Astrocyte of the hippocampus (primary cell): ENCODE measurements at regions not wholly inside any gene's neighbourhood (a gene's known extent, or its start where the extent isn't known, plus 50 kb on each side); places are given as distances from the start of the nearest gene placed in this dataset.
A peak's percentile ranks its signal among the peaks of the same experiment; 100 is the strongest.
"Not testable (repeated sequence)": the region's sequence is repeated elsewhere in the genome, so short reads cannot be mapped to it uniquely, and the experiment has no call there.

Experiments used
- DNase-seq: peaks from one replicate; pipeline ENCODE4 v3.0.0; 2011; ENCODE audit warnings: low read depth, low spot score

DNA sequence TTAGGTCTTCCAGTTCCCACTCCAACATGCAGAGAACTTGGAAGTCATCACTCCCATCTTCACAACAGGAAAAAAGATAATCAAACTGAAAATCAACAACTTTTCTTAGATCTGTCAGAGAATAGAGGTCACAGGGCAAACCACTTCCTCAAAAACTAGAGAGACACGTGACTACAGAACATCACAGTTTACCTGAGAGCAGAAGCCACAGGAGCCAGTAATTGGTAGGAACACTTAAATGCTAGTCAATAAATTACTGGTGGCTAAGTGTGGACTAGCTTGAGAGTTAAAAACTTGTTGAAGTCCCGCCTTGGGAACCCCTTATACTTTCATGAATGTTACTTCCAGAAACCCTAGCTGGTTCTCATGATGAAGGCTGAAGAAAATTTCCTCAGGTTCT is 81.1 kb downstream of the THSD1 start:
- not testable (repeated sequence) for DNase-seq

DNA sequence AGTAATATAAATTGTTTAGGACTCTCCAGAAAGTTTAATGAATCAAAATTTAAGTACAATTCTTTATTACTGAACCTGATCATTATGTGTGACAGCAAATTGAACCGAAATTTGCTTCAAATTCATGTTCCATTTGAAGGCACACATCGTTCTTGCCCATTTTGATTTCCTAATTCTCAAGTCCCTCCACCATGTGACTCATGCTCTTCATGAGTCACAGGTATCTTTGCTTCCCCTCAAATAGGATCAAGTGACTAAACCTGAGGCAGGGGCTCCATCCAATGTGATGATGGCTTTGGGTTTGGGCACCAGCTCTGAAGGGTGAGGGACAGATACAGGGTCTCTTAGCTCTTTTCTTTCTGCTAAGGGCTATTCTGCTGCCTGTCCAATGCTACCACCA is 86.1 kb downstream of the THSD1 start:
- DNase-seq: no peak

DNA sequence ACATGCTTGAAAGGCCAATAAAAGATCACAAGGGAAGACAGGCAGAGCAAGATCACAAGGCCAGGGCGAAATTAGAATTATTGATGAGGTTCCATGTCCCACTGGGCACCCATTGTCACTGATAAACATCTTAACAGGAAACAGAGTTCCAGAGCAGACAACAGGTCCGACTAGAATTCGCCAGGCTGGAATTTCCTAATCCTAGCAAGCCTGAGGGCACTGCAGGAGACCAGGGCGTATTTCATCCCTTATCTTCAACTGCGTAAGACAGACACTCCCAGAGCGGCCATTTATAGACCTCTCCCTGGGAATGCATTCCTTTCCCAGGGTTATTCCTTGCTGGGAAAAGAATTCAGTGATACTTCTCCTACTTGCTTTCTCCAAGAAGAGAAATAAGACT is 96.1 kb downstream of the THSD1 start:
- not testable (repeated sequence) for DNase-seq

DNA sequence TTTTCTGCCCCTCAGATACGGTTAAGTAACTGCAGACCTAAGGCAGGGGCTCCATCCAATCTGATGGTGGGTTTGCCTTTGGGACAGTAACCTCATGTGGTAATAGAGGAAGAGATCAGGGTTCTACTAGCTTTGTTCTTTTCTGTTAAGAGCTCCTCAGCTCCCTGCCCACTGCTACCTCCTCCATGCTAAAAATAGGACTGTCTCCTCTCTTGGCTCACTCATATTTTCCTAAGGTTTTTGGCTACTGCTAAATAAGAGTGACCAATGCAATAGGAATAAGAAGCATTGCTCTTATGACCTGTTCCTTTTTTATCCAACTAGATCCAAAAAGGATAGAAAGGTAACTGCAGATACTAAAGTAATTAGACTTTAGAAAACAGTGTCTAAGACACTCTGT is 99.6 kb downstream of the THSD1 start:
- not testable (repeated sequence) for DNase-seq

DNA sequence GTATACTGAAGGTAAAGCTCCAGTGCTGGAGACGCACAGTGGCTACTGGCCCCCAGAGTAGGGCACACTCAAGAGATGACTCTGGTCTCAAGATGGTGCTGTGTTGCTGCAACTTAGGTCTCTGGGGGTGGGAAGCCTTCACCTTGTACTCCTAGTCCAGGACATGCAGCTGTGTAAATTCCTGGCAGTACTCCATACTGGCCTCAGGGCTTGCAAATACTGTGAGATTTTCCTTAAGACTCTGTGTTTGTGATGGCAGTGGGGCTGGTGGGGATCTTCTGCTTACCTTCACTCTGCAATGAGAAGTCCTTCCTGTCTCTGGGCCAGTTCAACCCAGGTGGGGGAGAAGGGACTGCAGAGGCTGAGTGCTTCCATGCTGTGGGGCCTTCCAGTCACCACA is 102.9 kb downstream of the THSD1 start:
- not testable (repeated sequence) for DNase-seq

DNA sequence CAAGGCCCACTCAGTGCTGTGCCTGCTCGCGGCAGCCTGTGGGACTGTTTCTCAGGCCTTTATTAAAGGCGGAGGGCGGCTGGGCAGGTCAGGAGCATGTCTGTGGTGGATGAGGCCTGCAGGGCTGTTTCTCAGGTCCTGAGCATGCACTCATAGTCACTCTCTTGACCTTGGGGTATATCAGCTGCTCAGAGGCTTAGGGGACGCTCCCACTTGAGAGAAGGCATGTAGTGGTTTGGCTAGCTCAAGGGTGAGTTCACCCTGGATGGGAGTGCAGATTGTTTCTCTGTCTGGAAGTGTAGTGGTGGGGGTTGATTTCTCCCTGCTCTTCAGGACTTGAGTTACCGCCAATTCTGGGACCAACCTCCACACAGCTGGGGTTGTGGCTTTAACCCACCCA is 103.3 kb downstream of the THSD1 start:
- not testable (repeated sequence) for DNase-seq

DNA sequence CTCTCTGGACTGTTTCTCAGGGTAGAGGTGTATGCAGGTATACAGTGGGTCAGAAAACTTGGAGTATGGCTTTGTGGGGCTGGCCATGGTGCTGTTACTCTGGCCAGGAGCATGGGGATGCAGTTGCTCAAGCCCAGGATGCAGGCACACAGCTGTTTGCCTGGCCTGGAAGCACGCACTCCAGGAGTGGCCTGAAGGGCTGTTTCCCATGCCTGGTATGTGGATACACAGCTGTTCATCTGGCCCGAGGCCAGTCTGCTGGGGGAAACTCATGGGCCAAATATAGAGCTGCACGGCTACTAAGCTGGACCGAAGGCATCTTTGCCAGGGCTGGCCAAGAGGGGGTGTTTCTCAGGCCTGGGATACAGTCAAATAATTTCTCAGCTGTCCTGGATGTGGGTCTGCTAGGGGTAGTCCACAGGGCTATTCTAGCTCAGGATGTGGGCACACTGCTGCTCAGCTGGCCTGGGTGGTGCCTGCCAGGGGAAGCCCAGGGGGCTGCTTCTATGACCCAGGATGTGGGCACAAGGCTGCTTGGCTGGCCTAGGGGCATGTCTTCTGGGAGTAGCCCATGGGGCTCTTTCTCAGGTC is 104.1 kb downstream of the THSD1 start:
- not testable (repeated sequence) for DNase-seq

DNA sequence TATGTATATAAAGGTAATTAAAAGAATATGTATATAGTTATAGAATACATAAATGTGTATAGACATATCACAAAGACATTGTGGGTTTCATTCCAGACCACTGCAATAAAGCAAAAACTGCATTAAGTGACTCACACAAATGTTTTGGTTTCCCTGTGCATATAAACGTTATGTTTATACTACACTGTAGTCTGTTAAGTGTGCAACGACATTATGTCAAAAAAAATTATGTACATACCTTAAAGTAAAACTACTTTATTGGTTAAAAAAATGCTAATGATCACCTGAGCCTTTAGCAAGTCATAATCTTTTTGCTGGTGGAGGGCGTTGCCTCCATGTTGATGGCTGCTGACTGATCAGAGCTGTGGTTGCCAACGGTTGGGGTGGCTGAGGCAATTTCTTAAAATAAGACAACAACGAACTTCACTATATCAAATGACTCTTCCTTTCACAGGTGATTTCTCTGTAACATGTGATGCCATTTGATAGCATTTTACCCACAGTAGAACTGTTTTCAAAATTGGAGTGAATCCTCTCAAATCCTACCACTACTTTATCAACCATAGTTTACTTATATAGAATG is 107.8 kb downstream of the THSD1 start:
- DNase-seq: not testable (repeated sequence)

DNA sequence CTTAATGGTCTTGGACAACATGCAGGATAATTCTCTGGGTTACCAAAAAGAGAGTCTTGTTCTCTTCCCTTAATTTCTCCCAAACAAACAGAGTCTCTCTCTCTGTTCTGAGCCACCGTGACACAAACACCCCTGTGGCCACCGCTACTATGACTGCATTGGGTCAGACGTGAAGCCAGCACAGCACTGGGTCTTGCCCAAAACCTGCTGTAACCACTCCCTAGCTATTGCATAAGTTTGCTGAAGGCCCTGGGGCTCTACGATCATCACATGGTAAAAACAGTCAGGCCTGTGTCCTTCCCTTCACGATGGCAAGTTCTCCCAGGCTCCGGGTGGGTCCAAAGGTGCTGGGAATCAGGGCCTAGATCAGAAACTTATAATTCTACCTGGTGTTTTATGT is 117.1 kb downstream of the THSD1 start:
- DNase-seq: not testable (repeated sequence)

DNA sequence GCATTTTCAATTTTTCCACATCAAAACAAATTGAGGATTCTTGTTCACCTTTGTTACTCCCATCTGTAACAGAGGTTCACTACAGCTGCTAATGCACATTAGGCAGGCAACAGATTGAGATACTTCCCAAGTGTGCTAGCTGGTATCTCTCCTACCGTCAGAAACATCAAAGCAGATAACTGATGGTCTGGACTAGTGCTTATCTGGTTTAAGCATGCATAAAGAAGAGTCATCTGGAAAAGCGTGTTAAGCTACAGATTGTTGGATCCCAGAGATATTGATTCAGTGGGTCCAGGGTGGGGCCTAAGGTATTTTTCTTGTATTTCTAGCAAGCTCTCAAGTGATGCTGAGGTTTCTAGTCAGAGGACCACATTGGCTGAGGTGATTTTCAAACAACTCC is 122.0 kb upstream of the NEK3 start:
- not testable (repeated sequence) for DNase-seq

DNA sequence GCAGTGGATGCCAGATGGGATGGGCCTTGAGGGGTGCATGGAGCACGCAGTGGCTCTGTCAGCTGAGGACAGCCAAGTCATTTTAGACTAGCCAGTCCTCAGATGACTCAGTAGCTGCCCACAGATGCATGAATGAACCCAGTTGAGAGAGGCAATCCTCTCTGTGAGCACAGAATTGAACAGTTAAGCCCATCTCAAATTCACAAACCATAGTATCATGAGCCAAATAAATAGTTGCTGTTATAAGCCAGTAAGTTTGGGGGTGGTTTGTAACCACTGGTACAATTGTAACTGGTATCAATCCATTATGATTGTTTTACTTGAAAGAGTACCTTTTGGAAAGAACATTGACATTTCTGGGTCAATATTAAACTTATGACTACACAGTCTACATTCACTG is 120.0 kb upstream of the NEK3 start:
- DNase-seq: not testable (repeated sequence)

DNA sequence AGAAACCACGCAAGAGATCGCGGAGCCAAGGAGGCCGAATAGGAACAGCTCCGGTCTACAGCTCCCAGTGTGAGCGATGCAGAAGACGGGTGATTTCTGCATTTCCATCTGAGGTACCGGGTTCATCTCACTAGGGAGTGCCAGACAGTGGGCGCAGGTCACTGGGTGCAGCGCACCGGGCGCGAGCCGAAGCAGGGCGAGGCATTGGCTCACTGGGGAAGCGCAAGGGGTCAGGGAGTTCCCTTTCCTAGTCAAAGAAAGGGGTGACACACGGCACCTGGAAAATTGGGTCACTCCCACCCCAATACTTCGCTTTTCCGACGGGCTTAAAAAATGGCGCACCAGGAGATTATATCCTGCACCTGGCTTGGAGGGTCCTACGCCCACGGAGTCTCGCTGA is 94.9 kb upstream of the NEK3 start:
- DNase-seq: not testable (repeated sequence)

DNA sequence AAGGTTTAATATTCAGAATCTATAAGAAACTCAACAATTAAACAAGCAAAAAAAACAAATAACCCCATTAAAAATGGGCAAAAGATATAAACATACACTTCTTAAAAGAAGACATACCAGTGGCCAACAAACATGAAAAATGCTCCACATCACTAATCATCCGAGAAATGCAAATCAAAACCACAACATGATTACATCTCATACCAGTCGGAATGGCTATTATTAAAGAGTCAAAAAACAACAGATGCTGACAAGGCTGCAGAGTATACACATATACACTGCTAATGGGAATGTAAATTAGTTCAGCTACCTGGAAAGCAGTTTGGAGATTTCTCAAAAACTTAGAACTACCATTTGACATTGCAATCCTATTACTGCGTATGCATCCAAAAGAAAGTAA is 81.4 kb upstream of the NEK3 start:
- DNase-seq: peak; percentile 0

DNA sequence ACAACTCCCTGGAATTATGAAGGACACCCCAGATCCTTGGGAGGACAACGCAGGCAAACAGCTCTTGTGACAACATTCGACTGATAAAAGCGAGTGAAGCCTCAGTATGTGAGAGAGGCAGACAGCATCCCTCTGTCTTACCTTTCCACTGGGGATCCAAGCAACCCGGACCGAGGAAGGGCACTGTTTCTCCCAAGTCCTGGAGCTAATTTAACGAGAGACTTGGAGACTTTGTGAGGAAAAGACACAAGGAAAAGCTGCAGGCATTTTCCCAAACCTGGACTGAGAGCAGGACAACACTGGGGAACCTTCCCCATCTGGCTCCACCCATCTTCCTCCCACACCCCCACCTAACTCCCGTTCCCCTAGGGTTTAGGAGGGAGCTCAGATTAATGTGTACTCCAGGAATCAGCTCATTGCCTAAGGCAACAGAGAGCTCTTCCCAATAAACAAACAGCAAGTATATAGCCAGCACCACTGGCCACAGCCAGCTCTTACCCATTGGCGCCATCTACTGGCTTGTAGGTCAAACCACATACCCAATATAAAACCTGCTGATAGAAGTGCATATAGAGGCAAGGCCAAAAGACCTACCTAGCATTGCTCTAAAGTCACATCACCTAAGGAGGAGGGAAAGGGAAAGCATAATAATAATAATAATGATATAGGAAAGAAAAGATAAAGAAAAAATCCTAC is 76.7 kb upstream of the NEK3 start:
- peak; percentile 85 for DNase-seq

DNA sequence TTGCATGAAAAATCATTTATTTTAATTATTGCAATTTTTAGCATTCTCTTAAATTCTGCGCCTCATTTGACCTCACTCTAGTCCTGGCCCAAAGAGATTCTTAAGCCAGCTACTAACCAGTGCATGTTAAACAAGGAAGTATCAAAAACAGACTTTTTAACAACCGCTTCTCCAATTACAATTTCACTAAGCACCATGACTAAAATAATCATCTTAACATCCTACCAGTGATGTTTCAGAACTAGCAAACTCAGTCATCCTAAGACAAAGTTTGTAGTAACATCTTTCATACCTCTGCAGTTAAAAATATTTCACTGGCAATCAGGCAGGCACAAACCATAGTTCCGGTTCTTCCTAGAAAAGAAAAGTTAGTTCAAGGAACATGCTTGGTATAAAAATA is 75.5 kb upstream of the NEK3 start:
- DNase-seq: not testable (repeated sequence)

DNA sequence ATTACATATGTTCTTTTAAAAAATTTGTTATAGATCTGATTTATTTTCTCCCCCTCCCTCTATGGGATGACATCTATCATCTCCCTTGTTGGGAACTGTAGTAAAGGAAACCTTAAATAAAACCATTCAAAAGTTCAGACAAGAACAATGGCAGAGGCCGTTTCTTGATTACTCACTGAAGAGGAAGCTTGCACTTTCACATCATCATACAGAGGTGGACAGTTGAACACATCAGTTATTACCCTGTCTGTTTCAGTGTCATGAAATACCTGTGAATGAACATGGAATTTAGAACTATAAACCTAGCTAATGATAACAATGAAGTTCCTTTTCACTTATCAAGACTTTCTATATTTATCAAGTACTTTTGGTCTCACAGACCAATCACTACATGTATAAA is 63.7 kb upstream of the NEK3 start:
- not testable (repeated sequence) for DNase-seq

DNA sequence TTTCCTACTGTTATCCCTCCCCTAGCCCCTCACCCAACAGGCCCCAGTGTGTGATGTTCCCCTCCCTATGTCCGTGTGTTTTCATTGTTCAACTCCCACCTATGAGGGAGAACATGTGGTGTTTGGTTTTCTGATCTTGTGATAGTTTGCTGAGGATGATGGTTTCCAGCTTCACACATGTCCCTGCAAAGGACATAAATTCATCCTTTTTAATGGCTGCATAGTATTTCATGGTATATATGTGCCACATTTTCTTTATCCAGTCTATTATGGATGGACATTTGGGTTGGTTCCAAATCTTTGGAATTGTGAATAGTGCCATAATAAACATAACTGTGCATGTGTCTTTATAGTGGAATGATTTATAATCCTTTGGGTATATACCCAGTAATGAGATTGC is 54.5 kb upstream of the NEK3 start:
- not testable (repeated sequence) for DNase-seq

DNA sequence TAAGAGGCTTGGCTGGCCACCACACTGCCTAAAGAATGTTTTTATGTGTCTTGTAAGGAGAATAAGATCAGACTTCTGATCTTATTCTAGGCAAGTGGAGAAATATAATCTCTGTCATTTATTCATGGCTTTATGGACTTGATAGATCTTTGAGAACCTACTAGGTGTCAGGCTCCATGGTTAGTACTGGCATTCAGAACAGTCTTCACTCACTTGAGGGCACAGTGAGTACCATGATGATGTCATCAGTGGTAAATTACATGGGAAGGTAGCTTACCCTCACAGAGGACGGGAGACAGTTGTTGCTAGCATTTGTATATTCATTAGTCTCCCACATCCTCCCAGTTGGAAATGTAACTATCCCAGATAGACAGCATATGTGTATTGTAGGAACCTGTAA is 53.5 kb upstream of the NEK3 start:
- DNase-seq: not testable (repeated sequence)

DNA sequence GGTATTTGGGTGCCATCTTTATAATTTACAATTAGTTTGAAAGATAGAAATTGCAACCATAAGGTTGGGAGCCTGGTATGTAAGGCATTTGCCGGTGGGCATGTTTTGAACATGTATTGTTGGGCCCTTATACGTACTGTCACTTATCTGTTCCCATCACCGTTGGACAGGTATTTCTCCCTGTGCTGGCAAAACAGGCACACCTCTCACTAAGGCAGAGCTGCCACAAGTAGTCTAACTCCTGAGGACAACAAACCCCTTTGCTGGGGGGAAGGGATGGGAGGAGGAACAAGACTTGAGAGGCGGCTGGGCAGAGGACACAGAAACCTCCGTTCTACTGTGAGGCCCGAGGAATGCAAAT is 52.0 kb upstream of the NEK3 start:
- not testable (repeated sequence) for DNase-seq

DNA sequence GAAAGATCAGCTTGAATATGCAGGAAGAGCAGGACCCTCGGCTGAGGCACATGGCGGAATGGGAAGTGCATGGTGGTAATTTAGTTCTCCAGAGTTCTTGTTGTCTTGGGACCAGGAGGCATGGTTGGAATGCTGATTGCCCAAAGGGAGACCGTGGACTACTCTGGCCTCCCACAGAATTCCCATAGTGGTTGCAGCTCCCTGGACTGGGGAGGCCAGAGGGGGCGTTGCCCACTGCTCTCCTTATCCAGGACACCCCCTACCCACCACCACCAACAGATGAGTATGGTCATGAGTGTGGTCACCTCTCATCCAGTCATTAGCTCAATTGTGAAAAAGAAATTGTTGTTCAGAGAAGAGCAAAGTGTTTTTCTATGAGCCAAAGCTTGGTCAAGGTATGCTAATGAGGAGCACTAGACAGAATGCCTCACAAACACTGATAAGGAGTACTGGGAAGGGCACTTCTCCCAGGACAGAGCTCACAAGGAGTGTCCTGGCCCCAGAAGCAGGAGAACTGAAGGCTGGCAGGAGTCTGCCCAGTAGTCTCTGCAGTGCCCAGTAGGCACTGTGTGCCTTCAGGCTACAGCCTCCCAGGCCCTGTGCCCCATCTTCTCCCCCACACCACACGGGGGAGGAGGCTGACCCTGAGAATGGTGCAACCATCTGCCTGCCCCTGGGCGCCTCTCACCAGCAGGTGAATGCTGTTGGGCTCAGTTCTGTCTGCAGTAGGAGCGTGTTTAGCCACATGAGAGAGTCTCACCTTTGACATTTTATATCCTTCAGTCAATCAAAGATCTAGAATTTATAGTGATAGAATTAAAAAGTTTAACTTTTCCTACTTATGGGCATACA is 51.4 kb upstream of the NEK3 start:
- not testable (repeated sequence) for DNase-seq
